Thyroid gland (tissue), 4 donors: ENCODE measurements at regions not wholly inside any gene's neighbourhood (a gene's known extent, or its start where the extent isn't known, plus 50 kb on each side); places are given as distances from the start of the nearest gene placed in this dataset.

Experiments
- DNase-seq, 2 donors: peaks; one replicate each; pipeline ENCODE4 v3.0.0-alpha.2; 2019
- H3K27ac ChIP-seq, 3 donors: fragments of 200-600 bp; sonication (generic); 1 replicate in 2 of 3; 2 replicates in 1 of 3; pipeline ENCODE4 v1.5.1; 2016 to 2019; ENCODE audit warnings: mild to moderate bottlenecking in 1 of 3, moderate library complexity in 1 of 3
- H3K27me3 ChIP-seq: fragments of 200-600 bp; sonication (generic); one replicate; pipeline ENCODE4 v1.5.1; 2019
- H3K36me3 ChIP-seq, 2 donors: fragments of 200-600 bp; sonication (generic); one replicate each; pipeline ENCODE4 v1.5.1; 2016 to 2019
- H3K4me1 ChIP-seq, 2 donors: fragments of 200-600 bp; sonication (generic); one replicate each; pipeline ENCODE4 v1.5.1; 2017 to 2019
- H3K4me3 ChIP-seq, 3 donors: fragments of 200-600 bp; sonication (generic); replicated peaks in 1 of 3; 1 replicate in 2 of 3; 2 replicates in 1 of 3; pipeline ENCODE4 v1.5.1; 2016; ENCODE audit warnings: mild to moderate bottlenecking in 1 of 3
- H3K9me3 ChIP-seq: fragments of 200-600 bp; sonication (generic); one replicate; pipeline ENCODE4 v1.5.1; 2017
- POLR2A ChIP-seq, 2 donors: fragments of 450-650 bp; IDR thresholded peaks; one replicate each; pipeline ENCODE4 v1.6.1; 2017; ENCODE audit warnings: antibody characterized with exemption in 2 of 2, mild to moderate bottlenecking in 2 of 2, moderate library complexity in 1 of 2
- WGBS, 2 donors: methylation state at CpG; one replicate each; pipeline ENCODE4 v1.1.5; 2017; 5-methylcytosine and 5-hydroxymethylcytosine counted together
- intact Hi-C: fragments of 100-400 bp; cut with DNase I; formaldehyde crosslinking; loops from one replicate; pipeline ENCODE4 v1.15.1; 2023
- TF ChIP-seq, protein P1 (sequence below), 6 experiments: fragments of 200-600 bp in 3 of 6; fragments of 450-650 bp in 3 of 6; sonication (generic) in 3 of 6; IDR thresholded peaks; one replicate each; pipeline ENCODE4 v1.5.1; 2016 to 2019; ENCODE audit warnings: antibody characterized with exemption in 6 of 6, mild to moderate bottlenecking in 2 of 6, inconsistent platforms in 1 of 6, moderate library complexity in 1 of 6

DNA sequence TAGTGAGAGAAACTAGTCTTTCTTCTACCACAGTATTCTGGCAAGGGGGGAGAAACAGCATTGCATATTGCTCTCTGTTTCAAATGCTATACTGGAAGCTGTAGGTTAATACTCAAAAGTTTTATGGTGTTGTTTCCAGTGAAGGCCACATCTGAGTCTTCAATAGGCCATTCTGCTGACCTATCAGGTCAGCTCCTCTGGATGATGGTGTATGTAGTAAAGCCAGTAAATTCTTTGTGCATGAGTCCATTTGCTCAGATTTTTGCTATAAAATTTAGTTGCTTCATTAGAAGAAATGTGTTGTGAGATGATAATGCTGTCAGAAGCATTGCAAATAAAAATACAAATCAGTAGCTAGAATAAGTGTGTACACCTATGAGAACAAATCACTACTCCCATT lies 64.9 kb upstream of the RBMS3 start:
- intact Hi-C loops, result no loop called here
- no peaks in the 10 kb centered on the region for H3K27me3 ChIP-seq

DNA sequence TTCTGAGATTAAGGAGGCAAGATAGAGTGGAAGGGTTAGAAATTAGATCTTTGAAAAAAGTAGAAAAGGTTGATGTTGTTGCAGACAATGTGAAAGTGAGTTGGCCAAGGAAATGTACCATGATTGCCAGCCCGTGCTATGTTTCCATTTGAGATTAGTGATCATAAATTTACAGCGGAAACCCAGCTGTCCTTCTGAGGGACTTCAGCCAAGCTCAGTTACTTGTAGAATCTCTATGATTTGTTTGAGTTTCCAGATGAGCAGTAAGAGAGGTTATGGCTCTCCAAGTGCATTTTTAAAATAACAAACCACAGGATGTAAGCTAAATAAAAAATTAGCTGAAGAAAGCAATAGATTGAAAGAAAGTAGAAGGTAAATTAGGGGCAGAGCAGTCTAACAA lies 54.2 kb upstream of the RBMS3 start:
- Histone ChIP-seq H3K36me3 (no peaks in the 10 kb centered on the region), H3K4me3 (no peak overlapping the region), H3K4me1 (peaks cover 8% of the 10 kb centered on the region in 2 donors), H3K9me3 (no peaks in the 10 kb centered on the region), H3K27ac (no peak overlapping the region), H3K27me3 (no peaks in the 10 kb centered on the region)
- TF ChIP-seq POLR2A (IDR thresholded peaks at IDR 0.05), result no peak
- TF ChIP-seq, protein P1, sequence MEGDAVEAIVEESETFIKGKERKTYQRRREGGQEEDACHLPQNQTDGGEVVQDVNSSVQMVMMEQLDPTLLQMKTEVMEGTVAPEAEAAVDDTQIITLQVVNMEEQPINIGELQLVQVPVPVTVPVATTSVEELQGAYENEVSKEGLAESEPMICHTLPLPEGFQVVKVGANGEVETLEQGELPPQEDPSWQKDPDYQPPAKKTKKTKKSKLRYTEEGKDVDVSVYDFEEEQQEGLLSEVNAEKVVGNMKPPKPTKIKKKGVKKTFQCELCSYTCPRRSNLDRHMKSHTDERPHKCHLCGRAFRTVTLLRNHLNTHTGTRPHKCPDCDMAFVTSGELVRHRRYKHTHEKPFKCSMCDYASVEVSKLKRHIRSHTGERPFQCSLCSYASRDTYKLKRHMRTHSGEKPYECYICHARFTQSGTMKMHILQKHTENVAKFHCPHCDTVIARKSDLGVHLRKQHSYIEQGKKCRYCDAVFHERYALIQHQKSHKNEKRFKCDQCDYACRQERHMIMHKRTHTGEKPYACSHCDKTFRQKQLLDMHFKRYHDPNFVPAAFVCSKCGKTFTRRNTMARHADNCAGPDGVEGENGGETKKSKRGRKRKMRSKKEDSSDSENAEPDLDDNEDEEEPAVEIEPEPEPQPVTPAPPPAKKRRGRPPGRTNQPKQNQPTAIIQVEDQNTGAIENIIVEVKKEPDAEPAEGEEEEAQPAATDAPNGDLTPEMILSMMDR (IDR thresholded peaks at IDR 0.05), result no peak
- peak; percentile 4 to 5 for DNase-seq
- WGBS, 2 donors, result 24 to 25% methylated on average over 2 of the region's 2 CpGs
- intact Hi-C loops, result no loop called here

More for the DNA sequence above, 64.9 kb upstream of the RBMS3 start:
- no peak for DNase-seq
- TF ChIP-seq, protein P1 (IDR thresholded peaks at IDR 0.05), result no peak
- no peak for TF ChIP-seq POLR2A (IDR thresholded peaks at IDR 0.05)
- H3K36me3 ChIP-seq, result no peaks in the 10 kb centered on the region
- H3K4me1 ChIP-seq, result no peaks in the 10 kb centered on the region
- H3K27ac ChIP-seq, result no peak overlapping the region
- no peak overlapping the region for H3K4me3 ChIP-seq
- no peaks in the 10 kb centered on the region for H3K9me3 ChIP-seq

DNA sequence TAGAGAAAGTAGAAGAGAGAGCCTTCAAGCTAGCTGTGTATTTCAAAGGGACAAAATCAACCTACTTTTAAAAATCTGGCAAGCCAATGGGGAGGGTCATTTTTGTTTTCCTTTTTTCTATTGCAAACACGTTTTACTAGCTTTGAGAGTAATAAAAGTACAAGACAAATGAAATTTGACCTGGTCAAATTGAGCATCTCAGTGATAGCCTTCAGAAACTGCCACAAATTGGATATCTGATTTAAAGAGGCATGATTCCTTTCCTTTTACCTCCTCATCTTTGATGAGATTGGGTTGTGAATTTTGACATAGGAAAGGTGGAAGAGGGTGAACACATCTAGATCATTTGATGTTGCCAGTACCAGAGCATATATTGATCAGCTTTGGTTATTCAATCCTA lies 53.6 kb upstream of the RBMS3 start:
- Histone ChIP-seq H3K27me3 (no peaks in the 10 kb centered on the region), H3K9me3 (no peaks in the 10 kb centered on the region), H3K4me1 (peaks cover 8% of the 10 kb centered on the region in 2 donors), H3K4me3 (no peak overlapping the region), H3K36me3 (no peaks in the 10 kb centered on the region), H3K27ac (no peak overlapping the region)
- DNase-seq, result no peak
- intact Hi-C loops, result no loop called here
- TF ChIP-seq POLR2A (IDR thresholded peaks at IDR 0.05), result no peak
- TF ChIP-seq, protein P1 (IDR thresholded peaks at IDR 0.05), result no peak
- WGBS, 2 donors, result 28 to 32% methylated on average over 1 of the region's 1 CpG
